NCI-H510A (cell line): ENCODE measurements at regions not wholly inside any gene's neighbourhood (a gene's known extent, or its start where the extent isn't known, plus 50 kb on each side); places are given as distances from the start of the nearest gene placed in this dataset.
"Not testable (repeated sequence)": the region's sequence is repeated elsewhere in the genome, so short reads cannot be mapped to it uniquely, and the experiment has no call there.

ENCODE experiments used
- DNase-seq: peaks from one replicate; lab custom pipeline; 2025; lab: John Stamatoyannopoulos, UW

GRCh38 chr11:71332447-71332846, 80.1 kb upstream of the SHANK2 start:
- DNase-seq: no peak

GRCh38 chr11:71332046-71332445, 79.7 kb upstream of the SHANK2 start:
- no peak for DNase-seq

- DNase-seq: no peak
Observed at GRCh38 chr11:71331631-71332030, 79.3 kb upstream of the SHANK2 start.

GRCh38 chr11:71330996-71331395, 78.6 kb upstream of the SHANK2 start:
- no peak for DNase-seq

- DNase-seq: no peak
Observed at GRCh38 chr11:71330349-71330748, 78.0 kb upstream of the SHANK2 start.

GRCh38 chr11:71329786-71330185, 77.4 kb upstream of the SHANK2 start:
- DNase-seq: no peak

- DNase-seq: no peak
Observed at GRCh38 chr11:71329165-71329510, 76.8 kb upstream of the SHANK2 start.

GRCh38 chr11:71327156-71328085, 75.0 kb upstream of the SHANK2 start:
- no peak for DNase-seq

GRCh38 chr11:71326328-71326940, 74.1 kb upstream of the SHANK2 start:
- DNase-seq: no peak

GRCh38 chr11:71325418-71326327, 73.3 kb upstream of the SHANK2 start:
- no peak for DNase-seq

GRCh38 chr11:71324788-71325417, 72.5 kb upstream of the SHANK2 start:
- DNase-seq: no peak

GRCh38 chr11:71323876-71324526, 71.6 kb upstream of the SHANK2 start:
- no peak for DNase-seq

- DNase-seq: no peak
Observed at GRCh38 chr11:71322861-71323582, 70.6 kb upstream of the SHANK2 start.

GRCh38 chr11:71322192-71322735, 69.9 kb upstream of the SHANK2 start:
- no peak for DNase-seq

- no peak for DNase-seq
Observed at GRCh38 chr11:71321433-71322191, 69.2 kb upstream of the SHANK2 start.

- DNase-seq: no peak
Observed at GRCh38 chr11:71316701-71317100, 64.3 kb upstream of the SHANK2 start.

GRCh38 chr11:71312616-71313015, 60.2 kb upstream of the SHANK2 start:
- DNase-seq: not testable (repeated sequence)

- DNase-seq: no peak
Observed at GRCh38 chr11:71311928-71312510, 59.6 kb upstream of the SHANK2 start.

- no peak for DNase-seq
Observed at GRCh38 chr11:71311176-71311925, 59.0 kb upstream of the SHANK2 start.
